ENCODE measurements at regions not wholly inside any gene's neighbourhood (a gene's known extent, or its start where the extent isn't known, plus 50 kb on each side); places are given as distances from the start of the nearest gene placed in this dataset.

- TF ChIP-seq CTCF (IDR thresholded peaks at IDR 0.05; ENCODE audit: low read depth, low read length, poor library complexity, severe bottlenecking) = no peak
- TF ChIP-seq EZH2phosphoT487 (IDR thresholded peaks at IDR 0.05; ENCODE audit: borderline replicate concordance, low read length) = no peak
These were observed 454.2 kb downstream of the BCOR start for GRCh38 chrX:39643550-39643949.

Measured in DOHH2 (cell line).